ENCODE measurements at regions not wholly inside any gene's neighbourhood (a gene's known extent, or its start where the extent isn't known, plus 50 kb on each side); places are given as distances from the start of the nearest gene placed in this dataset.

- TF ChIP-seq POLR2AphosphoS5 (IDR thresholded peaks at IDR 0.05; ENCODE audit: low read depth, low read length) (no peak), CTCF (IDR thresholded peaks at IDR 0.05) (no peak)
Measured at GRCh38 chr6:41446132-41446531, 100.0 kb upstream of the FOXP4 start.

Measured in Panc1 (cell line).